H9 (cell line): ENCODE measurements at regions not wholly inside any gene's neighbourhood (a gene's known extent, or its start where the extent isn't known, plus 50 kb on each side); places are given as distances from the start of the nearest gene placed in this dataset.

Experiments used
- DNase-seq: peaks from one replicate; pipeline ENCODE4 v3.0.0-alpha.2; 2017
- H2AFZ ChIP-seq: one replicate; pipeline ENCODE4 v1.6.1; 2013; ENCODE audit warnings: mild to moderate bottlenecking, low read length, control low read depth, moderate library complexity
- H2AK5ac ChIP-seq: 2 replicates; pipeline ENCODE4 v1.6.1; 2013; ENCODE audit warnings: low read length, control low read depth, mixed read lengths; ENCODE audit not compliant: insufficient read length
- H2BK120ac ChIP-seq: one replicate; pipeline ENCODE4 v1.6.1; 2013; ENCODE audit warnings: low read depth, mild to moderate bottlenecking, low read length, control low read depth, inconsistent platforms; ENCODE audit not compliant: poor library complexity, severe bottlenecking
- H2BK12ac ChIP-seq: 2 replicates; pipeline ENCODE4 v1.6.1; 2013; ENCODE audit warnings: low read length, control low read depth, mixed read lengths, low read depth; ENCODE audit not compliant: insufficient read length
- H2BK15ac ChIP-seq: 2 replicates; pipeline ENCODE4 v1.6.1; 2013; ENCODE audit warnings: low read depth, low read length, control low read depth
- H2BK20ac ChIP-seq: one replicate; pipeline ENCODE4 v1.6.1; 2013; ENCODE audit warnings: low read depth, mild to moderate bottlenecking, low read length, control low read depth, inconsistent platforms; ENCODE audit not compliant: poor library complexity, severe bottlenecking
- H2BK5ac ChIP-seq: 2 replicates; pipeline ENCODE4 v1.6.1; 2013; ENCODE audit warnings: low read length, control low read depth, mixed read lengths; ENCODE audit not compliant: insufficient read length
- H3K14ac ChIP-seq: 2 replicates; pipeline ENCODE4 v1.6.1; 2013; ENCODE audit warnings: low read length, control low read depth; ENCODE audit not compliant: insufficient read depth
- H3K18ac ChIP-seq: 2 replicates; pipeline ENCODE4 v1.6.1; 2013; ENCODE audit warnings: low read depth, mild to moderate bottlenecking, mixed read lengths, low read length, control low read depth; ENCODE audit not compliant: insufficient read length
- H3K23ac ChIP-seq: 2 replicates; pipeline ENCODE4 v1.6.1; 2013; ENCODE audit warnings: low read length, control low read depth, mixed read lengths, low read depth; ENCODE audit not compliant: insufficient read length
- H3K23me2 ChIP-seq: 2 replicates; pipeline ENCODE4 v1.6.1; 2013; ENCODE audit warnings: low read depth, mild to moderate bottlenecking, mixed read lengths, low read length, control low read depth; ENCODE audit not compliant: insufficient read length, poor library complexity, severe bottlenecking
- H3K27ac ChIP-seq: 2 replicates; pipeline ENCODE4 v1.5.1; 2013; ENCODE audit warnings: low read length, control low read depth, mixed read lengths, low read depth; ENCODE audit not compliant: insufficient read length
- H3K27me3 ChIP-seq: 2 replicates; pipeline ENCODE4 v1.6.1; 2013; ENCODE audit warnings: low read length, control low read depth, inconsistent platforms; ENCODE audit not compliant: insufficient read depth
- H3K4ac ChIP-seq: 2 replicates; pipeline ENCODE4 v1.6.1; 2013; ENCODE audit warnings: low read depth, mild to moderate bottlenecking, control low read depth, inconsistent platforms, low read length, moderate library complexity
- H3K4me1 ChIP-seq: 2 replicates; pipeline ENCODE4 v1.6.1; 2013; ENCODE audit warnings: low read length, control low read depth, inconsistent platforms; ENCODE audit not compliant: insufficient read depth
- H3K4me2 ChIP-seq: 2 replicates; pipeline ENCODE4 v1.6.1; 2013; ENCODE audit warnings: low read length, control low read depth, mixed read lengths; ENCODE audit not compliant: insufficient read length, insufficient read depth
- H3K56ac ChIP-seq: 2 replicates; pipeline ENCODE4 v1.6.1; 2013; ENCODE audit warnings: low read depth, mild to moderate bottlenecking, mixed read lengths, low read length, control low read depth; ENCODE audit not compliant: insufficient read length
- H3K79me1 ChIP-seq: 2 replicates; pipeline ENCODE4 v1.6.1; 2013; ENCODE audit warnings: low read depth, mild to moderate bottlenecking, moderate library complexity, low read length, control low read depth, inconsistent platforms; ENCODE audit not compliant: insufficient read depth, poor library complexity, severe bottlenecking
- H3K79me2 ChIP-seq: 2 replicates; pipeline ENCODE4 v1.6.1; 2013; ENCODE audit warnings: low read length, control low read depth, inconsistent platforms; ENCODE audit not compliant: insufficient read depth
- H3K9ac ChIP-seq: 2 replicates; pipeline ENCODE4 v1.6.1; 2013; ENCODE audit warnings: low read length, control low read depth, mixed read lengths; ENCODE audit not compliant: insufficient read length; ENCODE audit errors: extremely low read depth
- H3K9me3 ChIP-seq: one replicate; pipeline ENCODE4 v1.6.1; 2013; ENCODE audit warnings: low read depth, low read length, inconsistent platforms; ENCODE audit not compliant: control insufficient read depth
- H3T11ph ChIP-seq: one replicate; pipeline ENCODE4 v1.6.1; 2013; ENCODE audit warnings: mild to moderate bottlenecking, low read length, control low read depth, inconsistent platforms
- H4K20me1 ChIP-seq: one replicate; pipeline ENCODE4 v1.6.1; 2013; ENCODE audit not compliant: control insufficient read depth, insufficient read length, insufficient read depth
- H4K5ac ChIP-seq: 2 replicates; pipeline ENCODE4 v1.6.1; 2013; ENCODE audit warnings: low read depth, mild to moderate bottlenecking, mixed read lengths, low read length, control low read depth; ENCODE audit not compliant: insufficient read length
- H4K8ac ChIP-seq: replicated peaks from 2 replicates; pipeline ENCODE4 v1.6.1; 2013; ENCODE audit warnings: low read length, control low read depth, mixed read lengths, low read depth; ENCODE audit not compliant: insufficient read length
- H4K91ac ChIP-seq: 2 replicates; pipeline ENCODE4 v1.6.1; 2013; ENCODE audit warnings: low read depth, mild to moderate bottlenecking, moderate library complexity, mixed read lengths, low read length, control low read depth; ENCODE audit not compliant: insufficient read length
- H3K27ac Mint-ChIP-seq, 3 experiments: 2 replicates in 2 of 3; 3 replicates in 1 of 3; pipeline ENCODE4 v1.8.0; 2020 to 2021; ENCODE audit warnings: mixed read lengths in 3 of 3, mild to moderate bottlenecking in 1 of 3, moderate library complexity in 1 of 3
- H3K27me3 Mint-ChIP-seq: 2 replicates; pipeline ENCODE4 v1.8.0; 2021; ENCODE audit warnings: low read depth, mild to moderate bottlenecking, moderate library complexity, mixed read lengths
- H3K36me3 Mint-ChIP-seq, 3 experiments: 2 replicates in 2 of 3; 3 replicates in 1 of 3; pipeline ENCODE4 v1.8.0; 2020 to 2021; ENCODE audit warnings: low read depth in 3 of 3, mixed read lengths in 3 of 3; ENCODE audit not compliant: insufficient read depth in 1 of 3
- H3K4me1 Mint-ChIP-seq, 2 experiments: 2 replicates each; pipeline ENCODE4 v1.8.0; 2020; ENCODE audit warnings: mixed read lengths in 2 of 2
- H3K4me3 Mint-ChIP-seq, 2 experiments: 2 replicates in 1 of 2; 3 replicates in 1 of 2; pipeline ENCODE4 v1.8.0; 2020 to 2021; ENCODE audit warnings: mild to moderate bottlenecking in 2 of 2, mixed read lengths in 2 of 2, moderate library complexity in 1 of 2
- H3K9me3 Mint-ChIP-seq, 2 experiments: 2 replicates in 1 of 2; 3 replicates in 1 of 2; pipeline ENCODE4 v1.8.0; 2020; ENCODE audit warnings: mild to moderate bottlenecking in 2 of 2, mixed read lengths in 2 of 2, moderate library complexity in 1 of 2
- WGBS: extraction: QIAGEN DNeasy Blood & Tissue Kit; methylation state at CpG from one replicate; pipeline ENCODE4 v1.1.7; 2013; ENCODE audit warnings: missing lambda C conversion rate, low lambda C conversion rate, mixed read lengths; ENCODE audit not compliant: insufficient read length; ENCODE audit errors: extremely low coverage; 5-methylcytosine and 5-hydroxymethylcytosine counted together
- TF ChIP-seq, protein P1 (sequence below): fragments of 200-600 bp; sonication (generic); conservative IDR thresholded peaks from 3 replicates; pipeline ENCODE4 v1.8.0; 2021; ENCODE audit warnings: antibody characterized with exemption, mild to moderate bottlenecking

DNA sequence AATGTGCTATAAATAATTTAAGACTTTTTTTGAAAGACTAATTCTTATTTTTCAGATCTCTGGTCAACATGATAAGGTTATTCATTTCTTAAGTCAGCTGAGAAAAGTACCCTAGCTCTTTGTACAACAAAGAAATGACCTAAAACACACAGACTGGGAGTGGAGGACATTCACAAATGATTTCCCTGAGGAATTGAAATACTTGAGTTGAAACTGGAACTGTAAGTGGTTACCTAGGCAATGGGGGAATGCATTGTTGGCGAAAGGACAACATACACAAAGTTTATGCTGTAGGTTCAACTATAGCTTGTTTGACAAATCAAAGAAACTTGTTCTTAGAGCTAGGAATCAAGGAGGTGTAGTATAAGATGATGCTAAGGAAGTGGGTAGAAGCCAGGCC, 915.5 kb downstream of the FAT4 start:
- Mint-ChIP-seq H3K27me3 (no peaks in the 10 kb centered on the region), H3K4me3 (no peak overlapping the region), H3K9me3 (no peaks in the 10 kb centered on the region), H3K36me3 (peaks cover 0 to under 1% (median 0%) of the 10 kb centered on the region in 3 experiments; a peak in 2 of 7 replicates), H3K4me1 (no peaks in the 10 kb centered on the region), H3K27ac (no peak overlapping the region)
- Histone ChIP-seq H2AFZ (no peak overlapping the region), H3K27ac (no peak overlapping the region), H3K14ac (no peak overlapping the region), H3K18ac (no peak overlapping the region), H4K91ac (no peak overlapping the region), H3K9ac (no peak overlapping the region), H3K4me2 (no peak overlapping the region), H4K5ac (no peak overlapping the region), H3K23ac (no peak overlapping the region), H2BK12ac (no peak overlapping the region), H4K20me1 (no peaks in the 10 kb centered on the region), H2BK20ac (no peak overlapping the region), H2BK120ac (no peak overlapping the region), H2AK5ac (no peak overlapping the region), H3K4me1 (no peaks in the 10 kb centered on the region), H3K56ac (no peak overlapping the region), H3K23me2 (no peaks in the 10 kb centered on the region), H3T11ph (no peak overlapping the region), H3K79me1 (no peaks in the 10 kb centered on the region), H2BK15ac (no peak overlapping the region), H3K4ac (no peak overlapping the region), H3K27me3 (no peaks in the 10 kb centered on the region), H2BK5ac (no peak overlapping the region), H3K79me2 (no peaks in the 10 kb centered on the region), H4K8ac (no peak overlapping the region), H3K9me3 (no peaks in the 10 kb centered on the region)
- TF ChIP-seq, protein P1, sequence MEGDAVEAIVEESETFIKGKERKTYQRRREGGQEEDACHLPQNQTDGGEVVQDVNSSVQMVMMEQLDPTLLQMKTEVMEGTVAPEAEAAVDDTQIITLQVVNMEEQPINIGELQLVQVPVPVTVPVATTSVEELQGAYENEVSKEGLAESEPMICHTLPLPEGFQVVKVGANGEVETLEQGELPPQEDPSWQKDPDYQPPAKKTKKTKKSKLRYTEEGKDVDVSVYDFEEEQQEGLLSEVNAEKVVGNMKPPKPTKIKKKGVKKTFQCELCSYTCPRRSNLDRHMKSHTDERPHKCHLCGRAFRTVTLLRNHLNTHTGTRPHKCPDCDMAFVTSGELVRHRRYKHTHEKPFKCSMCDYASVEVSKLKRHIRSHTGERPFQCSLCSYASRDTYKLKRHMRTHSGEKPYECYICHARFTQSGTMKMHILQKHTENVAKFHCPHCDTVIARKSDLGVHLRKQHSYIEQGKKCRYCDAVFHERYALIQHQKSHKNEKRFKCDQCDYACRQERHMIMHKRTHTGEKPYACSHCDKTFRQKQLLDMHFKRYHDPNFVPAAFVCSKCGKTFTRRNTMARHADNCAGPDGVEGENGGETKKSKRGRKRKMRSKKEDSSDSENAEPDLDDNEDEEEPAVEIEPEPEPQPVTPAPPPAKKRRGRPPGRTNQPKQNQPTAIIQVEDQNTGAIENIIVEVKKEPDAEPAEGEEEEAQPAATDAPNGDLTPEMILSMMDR, result no peak
- no CpG with 5 or more reads among the region's 1 CpG for WGBS
- no peak for DNase-seq
